ENCODE measurements at regions not wholly inside any gene's neighbourhood (a gene's known extent, or its start where the extent isn't known, plus 50 kb on each side); places are given as distances from the start of the nearest gene placed in this dataset.

GRCh38 chr1:187537936-187538335 lies 709.2 kb downstream of the PLA2G4A start:
- TF ChIP-seq ZNF565 (CRISPR knock-in tag; conservative IDR thresholded peaks at IDR 0.05; ENCODE audit: low read depth) (no peak), CSRNP3 (CRISPR knock-in tag; IDR thresholded peaks at IDR 0.05) (no peak), SNAI2 (CRISPR knock-in tag; IDR thresholded peaks at IDR 0.05) (no peak), ARNTL (CRISPR knock-in tag; IDR thresholded peaks at IDR 0.05; ENCODE audit: borderline replicate concordance, low read depth) (no peak), POU6F1 (CRISPR knock-in tag; IDR thresholded peaks at IDR 0.05; ENCODE audit: borderline replicate concordance, low read depth) (no peak), OSR1 (CRISPR knock-in tag; IDR thresholded peaks at IDR 0.05) (no peak), ISL1 (CRISPR knock-in tag; IDR thresholded peaks at IDR 0.05) (no peak), PPARA (CRISPR knock-in tag; IDR thresholded peaks at IDR 0.05; ENCODE audit: borderline replicate concordance) (no peak), ZFP3 (CRISPR knock-in tag; IDR thresholded peaks at IDR 0.05) (no peak), GLIS3 (CRISPR knock-in tag; IDR thresholded peaks at IDR 0.05) (no peak), CSDC2 (CRISPR knock-in tag; IDR thresholded peaks at IDR 0.05) (no peak), ZC3H10 (CRISPR knock-in tag; IDR thresholded peaks at IDR 0.05) (no peak), TSHZ2 (CRISPR knock-in tag; IDR thresholded peaks at IDR 0.05) (no peak)

Data from SK-N-SH treated with all-trans-retinoic acid at 6 μM for 48 hours (cell line).